GM10248 (cell line): ENCODE measurements at regions not wholly inside any gene's neighbourhood (a gene's known extent, or its start where the extent isn't known, plus 50 kb on each side); places are given as distances from the start of the nearest gene placed in this dataset.

Source experiments
- CTCF ChIA-PET: fragments of 300-600 bp; sonication (Branson Sonifier 250); formaldehyde crosslinking; extraction: SDS; loops from one replicate; lab custom pipeline; 2021; ENCODE audit warnings: antibody characterized with exemption; lab: Yijun Ruan, JAX
- POLR2A ChIA-PET: fragments of 350-650 bp; sonication (Branson Sonifier 250); formaldehyde crosslinking; extraction: SDS; loops from one replicate; lab custom pipeline; 2020; ENCODE audit warnings: antibody characterized with exemption; lab: Yijun Ruan, JAX
- DNase-seq: peaks from one replicate; pipeline ENCODE4 v3.0.0; 2012; ENCODE audit errors: extremely low spot score
- TF ChIP-seq, protein P1 (sequence below): IDR thresholded peaks from 2 replicates; pipeline ENCODE4 v1.5.1; 2012; ENCODE audit warnings: mild to moderate bottlenecking, low read depth; ENCODE audit errors: extremely low read depth, missing control alignments, control extremely low read depth

DNA sequence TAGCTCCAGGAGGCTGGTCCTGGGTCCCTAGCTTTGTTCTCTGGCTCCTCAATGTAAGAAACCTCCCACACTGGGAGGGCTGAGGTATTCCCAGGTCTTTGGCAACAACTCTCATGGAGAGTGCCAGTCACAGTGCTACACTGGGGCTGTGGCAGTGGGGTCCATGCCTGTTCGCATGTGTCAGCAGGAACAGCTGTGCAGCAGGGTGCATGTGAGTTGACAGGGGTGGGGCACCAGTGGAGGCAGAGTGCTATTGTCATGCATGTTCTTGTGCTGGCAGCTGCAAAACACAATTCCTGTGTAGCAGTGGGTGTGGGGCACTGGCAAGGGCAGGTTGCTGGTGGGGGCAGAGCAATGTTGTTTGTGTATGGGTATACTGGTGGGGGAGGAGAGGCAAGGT, 246.0 kb downstream of the CXXC4 start:
- TF ChIP-seq, protein P1, sequence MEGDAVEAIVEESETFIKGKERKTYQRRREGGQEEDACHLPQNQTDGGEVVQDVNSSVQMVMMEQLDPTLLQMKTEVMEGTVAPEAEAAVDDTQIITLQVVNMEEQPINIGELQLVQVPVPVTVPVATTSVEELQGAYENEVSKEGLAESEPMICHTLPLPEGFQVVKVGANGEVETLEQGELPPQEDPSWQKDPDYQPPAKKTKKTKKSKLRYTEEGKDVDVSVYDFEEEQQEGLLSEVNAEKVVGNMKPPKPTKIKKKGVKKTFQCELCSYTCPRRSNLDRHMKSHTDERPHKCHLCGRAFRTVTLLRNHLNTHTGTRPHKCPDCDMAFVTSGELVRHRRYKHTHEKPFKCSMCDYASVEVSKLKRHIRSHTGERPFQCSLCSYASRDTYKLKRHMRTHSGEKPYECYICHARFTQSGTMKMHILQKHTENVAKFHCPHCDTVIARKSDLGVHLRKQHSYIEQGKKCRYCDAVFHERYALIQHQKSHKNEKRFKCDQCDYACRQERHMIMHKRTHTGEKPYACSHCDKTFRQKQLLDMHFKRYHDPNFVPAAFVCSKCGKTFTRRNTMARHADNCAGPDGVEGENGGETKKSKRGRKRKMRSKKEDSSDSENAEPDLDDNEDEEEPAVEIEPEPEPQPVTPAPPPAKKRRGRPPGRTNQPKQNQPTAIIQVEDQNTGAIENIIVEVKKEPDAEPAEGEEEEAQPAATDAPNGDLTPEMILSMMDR = no peak
- ChIA-PET CTCF (no interaction called here), POLR2A (no interaction called here)
- DNase-seq = no peak

DNA sequence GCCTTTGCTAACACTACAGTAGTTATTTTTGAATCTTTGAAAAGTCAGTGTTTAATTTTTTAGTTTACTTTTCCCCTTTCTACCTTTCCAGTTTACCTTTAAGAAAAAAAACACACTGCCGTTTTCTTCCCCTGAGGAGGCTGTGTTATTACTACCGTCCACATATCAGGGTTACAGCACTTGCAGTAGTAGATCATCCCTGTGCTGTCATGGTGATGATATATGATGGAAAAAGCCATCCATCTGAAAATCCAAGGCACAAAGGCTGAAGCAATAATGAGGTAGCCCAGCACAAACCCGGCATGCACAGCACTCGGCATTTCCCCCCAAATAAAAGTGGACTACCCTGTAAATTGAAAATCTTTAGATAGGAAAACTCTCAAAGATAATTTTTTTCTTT, 258.7 kb downstream of the CXXC4 start:
- TF ChIP-seq, protein P1 = no peak
- no peak for DNase-seq
- ChIA-PET CTCF (interaction anchor here (1.4 kb wide), 1 partner anchor 10 kb away, joined by 3 read pairs; no protein-coding TSS in a partner anchor), POLR2A (no interaction called here)

DNA sequence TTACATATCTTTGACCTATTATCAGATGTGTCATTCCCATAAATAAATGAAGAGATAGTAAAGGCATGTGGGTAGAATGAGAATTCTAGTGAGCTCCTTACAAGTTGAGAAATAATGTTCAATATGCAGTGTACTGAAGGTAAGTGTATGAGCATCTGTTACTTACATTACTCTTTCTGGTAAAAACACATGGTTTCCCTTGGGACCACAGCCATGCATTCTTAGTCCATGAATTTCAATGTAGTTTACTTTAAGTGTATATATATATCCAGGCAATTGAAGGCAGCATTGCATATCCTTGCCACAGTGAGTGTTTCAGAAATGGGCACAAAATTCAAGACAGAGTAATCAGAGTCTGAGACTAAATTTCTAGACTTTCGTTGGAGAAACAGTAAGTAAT, 277.2 kb downstream of the CXXC4 start:
- no peak for DNase-seq
- POLR2A ChIA-PET = no interaction called here
- TF ChIP-seq, protein P1 = no peak
- CTCF ChIA-PET = no interaction called here

DNA sequence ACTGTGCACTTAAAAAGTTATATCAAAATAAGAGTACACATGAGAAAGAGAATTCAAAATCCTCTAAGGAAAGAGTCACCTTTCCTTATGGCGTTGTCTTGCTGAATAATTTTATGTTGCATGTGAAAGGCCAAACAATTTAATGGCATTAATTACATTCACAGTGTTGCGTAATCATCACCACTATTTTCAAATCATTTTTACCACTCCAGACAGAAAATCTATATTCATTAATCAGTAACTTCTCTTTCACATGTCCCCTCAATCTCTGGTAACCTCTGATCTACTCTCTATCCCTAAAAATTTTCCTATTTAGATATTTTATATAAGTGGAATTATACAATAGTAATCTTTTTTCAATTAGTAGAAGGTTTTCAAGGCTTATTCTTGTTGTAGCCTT, 283.0 kb downstream of the CXXC4 start:
- POLR2A ChIA-PET = no interaction called here
- DNase-seq = no peak
- CTCF ChIA-PET = no interaction called here
- TF ChIP-seq, protein P1 = no peak

DNA sequence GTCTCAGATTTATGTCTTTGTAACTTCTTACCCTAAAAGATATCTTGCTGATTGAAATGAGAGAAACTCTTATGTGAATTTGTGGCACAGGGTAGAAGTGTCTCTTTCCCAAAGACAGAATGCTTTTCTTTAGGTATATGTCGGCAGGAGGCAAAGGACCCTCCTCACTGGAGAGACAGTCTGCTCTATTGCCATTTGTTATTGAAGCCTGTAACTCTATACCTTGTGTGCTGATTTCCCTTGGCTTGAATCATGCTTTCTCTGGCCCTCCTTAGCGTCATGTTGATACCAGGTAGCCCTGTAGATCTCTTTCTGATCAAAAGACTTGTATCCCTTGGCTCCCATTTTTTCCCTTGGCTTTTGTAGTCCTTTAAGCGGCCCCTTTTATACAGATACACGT, 284.3 kb downstream of the CXXC4 start:
- DNase-seq = no peak
- ChIA-PET POLR2A (no interaction called here), CTCF (interaction anchor here (0.7 to 1.2 kb wide), 3 partner anchors 9 to 24 kb away, joined by 3 to 4 read pairs (median 3); no protein-coding TSS in a partner anchor)
- TF ChIP-seq, protein P1 = no peak

DNA sequence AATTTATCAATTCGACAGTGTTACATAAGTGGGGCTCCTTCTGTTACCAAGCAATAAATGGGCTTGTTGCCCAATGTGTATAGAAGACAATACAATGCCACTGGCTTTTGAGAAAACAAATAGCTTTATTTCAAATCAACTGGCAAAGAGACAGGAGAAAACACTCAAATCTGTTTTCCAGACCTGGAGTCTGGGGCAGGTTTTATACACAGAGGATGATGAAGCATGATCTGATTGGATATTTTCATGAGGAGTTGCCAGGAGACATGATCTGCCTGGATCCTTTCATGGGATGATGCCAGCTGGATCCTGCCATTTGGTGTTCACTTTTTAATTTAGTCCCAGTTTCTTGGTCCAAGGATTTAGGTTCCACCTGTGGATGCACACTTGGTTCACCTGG, 287.9 kb downstream of the CXXC4 start:
- POLR2A ChIA-PET = no interaction called here
- TF ChIP-seq, protein P1 = no peak
- DNase-seq = no peak
- CTCF ChIA-PET = no interaction called here

DNA sequence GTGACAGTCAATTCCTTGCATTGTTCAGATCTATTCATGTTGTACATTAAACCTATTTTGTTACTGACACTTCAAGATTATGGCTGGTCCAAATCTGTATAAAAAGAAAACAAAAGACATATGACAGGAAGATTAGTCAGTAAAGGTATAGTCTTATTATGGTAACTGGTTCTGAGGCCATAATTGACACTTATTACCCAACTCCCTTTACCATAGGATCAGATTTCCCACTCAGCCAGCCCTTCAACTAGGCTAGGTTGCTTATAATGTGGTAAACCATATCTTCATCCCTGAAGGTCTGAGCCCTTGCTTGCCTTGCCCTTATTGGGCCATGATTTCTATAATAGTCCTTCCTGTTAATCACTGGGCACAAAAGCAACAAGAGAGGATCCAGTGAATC, 289.6 kb downstream of the CXXC4 start:
- TF ChIP-seq, protein P1 = no peak
- no peak for DNase-seq
- POLR2A ChIA-PET = no interaction called here
- CTCF ChIA-PET = no interaction called here
